ENCODE measurements at regions not wholly inside any gene's neighbourhood (a gene's known extent, or its start where the extent isn't known, plus 50 kb on each side); places are given as distances from the start of the nearest gene placed in this dataset.

DNA sequence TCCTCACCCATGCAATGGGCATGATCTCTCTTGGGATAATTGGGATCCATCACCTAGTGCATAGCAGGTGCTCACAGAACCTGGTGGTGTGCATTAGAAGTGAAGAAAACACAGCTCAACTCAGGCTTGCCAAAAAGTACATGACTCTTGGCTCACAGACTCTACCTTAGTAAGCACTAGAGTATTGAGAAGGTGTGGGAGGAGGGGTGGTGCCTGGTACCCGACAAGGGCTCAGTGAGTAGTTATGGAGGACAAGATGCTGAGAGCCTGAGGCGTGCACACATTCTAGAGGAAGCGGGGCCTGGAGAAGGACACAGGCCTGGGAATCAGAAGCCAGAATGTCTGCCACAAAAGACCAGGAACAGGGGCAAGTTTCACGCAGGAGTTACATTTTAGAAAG lies 100.3 kb upstream of the GRIK3 start:
- in situ Hi-C loops (cut with MboI; ENCODE audit: low sequenced_read_pairs, unreplicated experiment): no loop called here
- TF ChIP-seq, protein P1, sequence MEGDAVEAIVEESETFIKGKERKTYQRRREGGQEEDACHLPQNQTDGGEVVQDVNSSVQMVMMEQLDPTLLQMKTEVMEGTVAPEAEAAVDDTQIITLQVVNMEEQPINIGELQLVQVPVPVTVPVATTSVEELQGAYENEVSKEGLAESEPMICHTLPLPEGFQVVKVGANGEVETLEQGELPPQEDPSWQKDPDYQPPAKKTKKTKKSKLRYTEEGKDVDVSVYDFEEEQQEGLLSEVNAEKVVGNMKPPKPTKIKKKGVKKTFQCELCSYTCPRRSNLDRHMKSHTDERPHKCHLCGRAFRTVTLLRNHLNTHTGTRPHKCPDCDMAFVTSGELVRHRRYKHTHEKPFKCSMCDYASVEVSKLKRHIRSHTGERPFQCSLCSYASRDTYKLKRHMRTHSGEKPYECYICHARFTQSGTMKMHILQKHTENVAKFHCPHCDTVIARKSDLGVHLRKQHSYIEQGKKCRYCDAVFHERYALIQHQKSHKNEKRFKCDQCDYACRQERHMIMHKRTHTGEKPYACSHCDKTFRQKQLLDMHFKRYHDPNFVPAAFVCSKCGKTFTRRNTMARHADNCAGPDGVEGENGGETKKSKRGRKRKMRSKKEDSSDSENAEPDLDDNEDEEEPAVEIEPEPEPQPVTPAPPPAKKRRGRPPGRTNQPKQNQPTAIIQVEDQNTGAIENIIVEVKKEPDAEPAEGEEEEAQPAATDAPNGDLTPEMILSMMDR (IDR thresholded peaks at IDR 0.05; ENCODE audit: borderline replicate concordance, control extremely low read depth, extremely low read depth, insufficient read depth, missing control alignments): no peak
- no peak for DNase-seq (ENCODE audit: low spot score)

DNA sequence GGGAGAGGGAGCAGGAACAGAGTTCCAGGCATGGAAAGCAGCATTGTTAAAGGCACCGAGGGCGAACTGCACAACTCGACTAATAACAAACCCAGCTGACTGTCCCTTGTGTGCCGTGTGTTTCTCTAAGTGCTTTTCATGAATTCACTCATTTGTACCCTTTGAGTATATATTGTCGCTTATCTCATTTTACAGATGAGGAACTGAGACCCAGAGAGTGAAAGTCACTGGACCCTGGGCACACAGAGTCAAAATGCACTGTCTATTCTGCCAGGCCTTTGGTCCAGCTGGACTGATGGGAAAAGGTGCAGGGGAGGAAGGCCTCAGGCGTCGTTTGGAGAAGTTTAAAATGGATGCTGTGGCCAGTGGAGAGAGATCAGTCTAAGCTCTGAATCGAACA lies 100.7 kb upstream of the GRIK3 start:
- in situ Hi-C loops (cut with MboI; ENCODE audit: low sequenced_read_pairs, unreplicated experiment): no loop called here
- TF ChIP-seq, protein P1 (IDR thresholded peaks at IDR 0.05; ENCODE audit: borderline replicate concordance, control extremely low read depth, extremely low read depth, insufficient read depth, missing control alignments): no peak
- DNase-seq (ENCODE audit: low spot score): no peak

- no peak for DNase-seq (ENCODE audit: low spot score)
- in situ Hi-C loops (cut with MboI; ENCODE audit: low sequenced_read_pairs, unreplicated experiment): no loop called here
- TF ChIP-seq, protein P1 (IDR thresholded peaks at IDR 0.05; ENCODE audit: borderline replicate concordance, control extremely low read depth, extremely low read depth, insufficient read depth, missing control alignments): no peak
Measured at GRCh38 chr1:37137014-37137413, 102.7 kb upstream of the GRIK3 start.

DNA sequence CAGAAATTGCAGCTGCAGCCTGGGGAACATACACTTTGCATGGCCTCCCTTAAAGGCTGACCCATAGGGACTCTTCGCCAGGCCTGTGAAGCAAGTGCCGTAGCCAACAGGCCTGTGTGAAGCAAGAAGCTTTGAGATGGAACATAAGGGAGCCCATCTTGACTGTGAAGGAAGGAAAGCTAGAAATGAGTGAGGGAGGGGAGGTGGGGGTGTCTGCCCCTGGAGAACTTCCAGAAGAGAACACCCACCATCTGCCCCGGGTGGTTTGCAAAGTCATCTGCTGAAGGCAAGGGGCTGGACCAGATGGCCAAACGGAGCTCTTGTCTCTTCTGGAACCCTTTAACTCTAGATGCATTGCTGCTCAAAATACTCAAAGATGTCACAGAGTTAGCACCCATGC lies 103.3 kb upstream of the GRIK3 start:
- DNase-seq (ENCODE audit: low spot score): no peak
- TF ChIP-seq, protein P1 (IDR thresholded peaks at IDR 0.05; ENCODE audit: borderline replicate concordance, control extremely low read depth, extremely low read depth, insufficient read depth, missing control alignments): no peak
- in situ Hi-C loops (cut with MboI; ENCODE audit: low sequenced_read_pairs, unreplicated experiment): no loop called here

GRCh38 chr1:37143800-37144199 lies 109.5 kb upstream of the GRIK3 start:
- DNase-seq (ENCODE audit: low spot score): no peak
- in situ Hi-C loops (cut with MboI; ENCODE audit: low sequenced_read_pairs, unreplicated experiment): no loop called here
- TF ChIP-seq, protein P1 (IDR thresholded peaks at IDR 0.05; ENCODE audit: borderline replicate concordance, control extremely low read depth, extremely low read depth, insufficient read depth, missing control alignments): no peak

- no peak for DNase-seq (ENCODE audit: low spot score)
- TF ChIP-seq, protein P1 (IDR thresholded peaks at IDR 0.05; ENCODE audit: borderline replicate concordance, control extremely low read depth, extremely low read depth, insufficient read depth, missing control alignments): no peak
- in situ Hi-C loops (cut with MboI; ENCODE audit: low sequenced_read_pairs, unreplicated experiment): no loop called here
Measured at GRCh38 chr1:37146071-37146470, 111.8 kb upstream of the GRIK3 start.

DNA sequence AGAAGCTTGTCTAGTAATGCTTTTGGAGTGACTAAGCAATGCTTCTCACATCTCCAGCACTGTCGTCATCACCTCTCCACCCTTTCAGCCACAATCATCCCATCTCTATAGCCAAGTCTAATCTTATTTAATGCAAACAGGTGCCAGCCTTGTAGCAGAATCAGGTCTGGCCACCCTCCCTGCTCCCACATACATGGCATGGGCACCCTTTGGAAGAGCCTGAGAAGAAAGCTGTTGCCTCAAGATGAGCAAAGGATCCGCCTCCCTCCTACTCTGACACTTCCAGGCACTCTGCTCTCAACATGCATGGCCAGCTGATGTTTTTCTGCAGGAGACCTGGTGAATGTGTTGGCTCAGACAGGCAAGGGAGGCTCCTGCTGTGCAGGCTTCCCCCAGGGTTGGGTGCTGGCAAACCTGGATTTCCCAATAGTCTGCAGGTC lies 113.1 kb upstream of the GRIK3 start:
- in situ Hi-C loops (cut with MboI; ENCODE audit: low sequenced_read_pairs, unreplicated experiment): no loop called here
- DNase-seq (ENCODE audit: low spot score): no peak

More for the DNA sequence above, 113.1 kb upstream of the GRIK3 start:
- TF ChIP-seq, protein P1 (IDR thresholded peaks at IDR 0.05; ENCODE audit: borderline replicate concordance, control extremely low read depth, extremely low read depth, insufficient read depth, missing control alignments): no peak

Measured in GM13976 (cell line).